UCSD-AML1 (cell line): ENCODE measurements at regions not wholly inside any gene's neighbourhood (a gene's known extent, or its start where the extent isn't known, plus 50 kb on each side); places are given as distances from the start of the nearest gene placed in this dataset.
"Not testable (repeated sequence)": the region's sequence is repeated elsewhere in the genome, so short reads cannot be mapped to it uniquely, and the experiment has no call there.

Source experiments
- DNase-seq: peaks from one replicate; lab custom pipeline; 2025; ENCODE audit not compliant: unreplicated experiment; lab: John Stamatoyannopoulos, UW

- no peak for DNase-seq
Observed at GRCh38 chr13:99792079-99792921, 179.3 kb downstream of the ZIC5 start.

GRCh38 chr13:99782669-99783068 is 188.9 kb downstream of the ZIC5 start:
- no peak for DNase-seq

GRCh38 chr13:99778500-99778899 is 193.1 kb downstream of the ZIC5 start:
- no peak for DNase-seq

GRCh38 chr13:99777873-99778272 is 193.7 kb downstream of the ZIC5 start:
- no peak for DNase-seq

GRCh38 chr13:99774644-99775043 is 196.9 kb downstream of the ZIC5 start:
- no peak for DNase-seq

- no peak for DNase-seq
Observed at GRCh38 chr13:99768986-99769385, 202.6 kb downstream of the ZIC5 start.

- no peak for DNase-seq
Observed at GRCh38 chr13:99766641-99767045, 204.9 kb downstream of the ZIC5 start.

- DNase-seq = no peak
Observed at GRCh38 chr13:99765869-99766268, 205.7 kb downstream of the ZIC5 start.

- DNase-seq = no peak
Observed at GRCh38 chr13:99760456-99760855, 211.1 kb downstream of the ZIC5 start.

GRCh38 chr13:99759163-99759552 is 212.4 kb downstream of the ZIC5 start:
- DNase-seq = no peak

- no peak for DNase-seq
Observed at GRCh38 chr13:99758460-99759162, 213.0 kb downstream of the ZIC5 start.

GRCh38 chr13:99757756-99758459 is 213.7 kb downstream of the ZIC5 start:
- DNase-seq = no peak

GRCh38 chr13:99756281-99756680 is 215.3 kb downstream of the ZIC5 start:
- DNase-seq = no peak

GRCh38 chr13:99754750-99755149 is 216.8 kb downstream of the ZIC5 start:
- not testable (repeated sequence) for DNase-seq

GRCh38 chr13:99752373-99752772 is 219.2 kb downstream of the ZIC5 start:
- no peak for DNase-seq

GRCh38 chr13:99751517-99752199 is 219.9 kb downstream of the ZIC5 start:
- no peak for DNase-seq

GRCh38 chr13:99750951-99751350 is 220.6 kb downstream of the ZIC5 start:
- no peak for DNase-seq

GRCh38 chr13:99749271-99750019 is 222.1 kb downstream of the ZIC5 start:
- DNase-seq = no peak

GRCh38 chr13:99747403-99747710 is 224.2 kb downstream of the ZIC5 start:
- DNase-seq = no peak

- DNase-seq = no peak
Observed at GRCh38 chr13:99746637-99747402, 224.7 kb downstream of the ZIC5 start.
